GM06990 (cell line): ENCODE measurements at regions not wholly inside any gene's neighbourhood (a gene's known extent, or its start where the extent isn't known, plus 50 kb on each side); places are given as distances from the start of the nearest gene placed in this dataset.

Experiments
- DNase-seq: peaks from one replicate; pipeline ENCODE4 v3.0.0-alpha.2; 2011; ENCODE audit not compliant: insufficient read length; ENCODE audit errors: extremely low read depth
- H3K27me3 ChIP-seq: replicated peaks from 2 replicates; pipeline ENCODE4 v1.6.0; 2011; ENCODE audit warnings: low read length; ENCODE audit not compliant: control insufficient read depth, insufficient read depth
- H3K36me3 ChIP-seq: 2 replicates; pipeline ENCODE4 v1.5.1; 2011; ENCODE audit warnings: low read length; ENCODE audit not compliant: control insufficient read depth, insufficient read depth
- H3K4me3 ChIP-seq: replicated peaks from 2 replicates; pipeline ENCODE4 v1.5.1; 2011; ENCODE audit warnings: low read depth, mild to moderate bottlenecking, control low read depth, low read length
- TF ChIP-seq, protein P1 (sequence below): IDR thresholded peaks from 2 replicates; pipeline ENCODE4 v1.5.1; 2011; ENCODE audit warnings: low read length, control low read depth, mild to moderate bottlenecking, inconsistent platforms; ENCODE audit not compliant: insufficient read depth, poor library complexity, severe bottlenecking

DNA sequence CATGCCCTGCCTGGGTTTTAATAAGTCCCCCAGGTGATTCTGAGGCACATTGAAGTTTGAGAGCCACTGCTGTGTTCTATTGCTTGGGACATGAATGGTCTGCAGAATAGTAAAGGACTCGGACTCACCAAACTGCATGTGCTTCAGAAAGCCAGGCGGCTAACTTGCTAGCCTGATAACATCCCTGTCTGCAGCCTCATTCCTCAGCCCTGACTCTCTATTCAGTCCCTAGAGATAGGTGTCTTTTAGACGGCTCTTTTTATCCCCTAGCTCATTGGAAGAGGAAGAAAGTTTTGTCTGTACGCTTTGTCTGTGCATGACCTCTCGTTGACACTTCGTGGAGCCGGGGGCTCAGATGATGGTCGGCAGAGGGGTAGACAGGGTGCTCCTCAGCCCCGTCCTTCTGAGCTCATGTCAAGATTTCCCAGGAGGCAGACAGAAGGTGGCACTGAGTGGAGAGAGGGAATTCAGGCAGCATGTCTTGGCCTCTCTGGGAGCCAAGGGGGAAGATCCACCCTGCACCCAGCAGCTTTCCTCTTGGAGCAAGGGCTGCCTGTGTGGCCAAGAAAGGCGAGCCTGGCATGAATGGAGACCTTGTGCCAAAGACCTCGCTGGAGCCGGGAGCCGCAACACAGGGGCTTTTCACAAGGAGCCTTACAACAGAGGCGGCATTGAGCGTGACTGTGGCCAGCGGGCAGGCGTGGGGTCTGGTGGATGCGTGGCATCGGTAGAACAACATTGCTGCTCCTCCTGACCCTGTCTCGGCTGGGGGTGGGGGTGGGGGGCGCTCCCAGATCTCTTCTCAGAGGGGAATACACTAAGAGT lies 51.1 kb upstream of the PODXL start:
- peaks cover 5% of the 10 kb centered on the region for H3K27me3 ChIP-seq
- no peak for DNase-seq
- H3K36me3 ChIP-seq, result no peaks in the 10 kb centered on the region
- no peak overlapping the region for H3K4me3 ChIP-seq
- TF ChIP-seq, protein P1, sequence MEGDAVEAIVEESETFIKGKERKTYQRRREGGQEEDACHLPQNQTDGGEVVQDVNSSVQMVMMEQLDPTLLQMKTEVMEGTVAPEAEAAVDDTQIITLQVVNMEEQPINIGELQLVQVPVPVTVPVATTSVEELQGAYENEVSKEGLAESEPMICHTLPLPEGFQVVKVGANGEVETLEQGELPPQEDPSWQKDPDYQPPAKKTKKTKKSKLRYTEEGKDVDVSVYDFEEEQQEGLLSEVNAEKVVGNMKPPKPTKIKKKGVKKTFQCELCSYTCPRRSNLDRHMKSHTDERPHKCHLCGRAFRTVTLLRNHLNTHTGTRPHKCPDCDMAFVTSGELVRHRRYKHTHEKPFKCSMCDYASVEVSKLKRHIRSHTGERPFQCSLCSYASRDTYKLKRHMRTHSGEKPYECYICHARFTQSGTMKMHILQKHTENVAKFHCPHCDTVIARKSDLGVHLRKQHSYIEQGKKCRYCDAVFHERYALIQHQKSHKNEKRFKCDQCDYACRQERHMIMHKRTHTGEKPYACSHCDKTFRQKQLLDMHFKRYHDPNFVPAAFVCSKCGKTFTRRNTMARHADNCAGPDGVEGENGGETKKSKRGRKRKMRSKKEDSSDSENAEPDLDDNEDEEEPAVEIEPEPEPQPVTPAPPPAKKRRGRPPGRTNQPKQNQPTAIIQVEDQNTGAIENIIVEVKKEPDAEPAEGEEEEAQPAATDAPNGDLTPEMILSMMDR, result no peak

- Histone ChIP-seq H3K4me3 (no peak overlapping the region), H3K36me3 (no peaks in the 10 kb centered on the region), H3K27me3 (peaks cover 5% of the 10 kb centered on the region)
- TF ChIP-seq, protein P1, result no peak
- DNase-seq, result no peak
Observed at GRCh38 chr7:131606346-131607290, 50.2 kb upstream of the PODXL start.
